Muscle of leg (tissue), 3 donors: ENCODE measurements at regions not wholly inside any gene's neighbourhood (a gene's known extent, or its start where the extent isn't known, plus 50 kb on each side); places are given as distances from the start of the nearest gene placed in this dataset.
A peak's percentile ranks its signal among the peaks of the same experiment; 100 is the strongest.

Experiments
- DNase-seq: peaks from one replicate; pipeline ENCODE4 v3.0.0; 2013
- H3K27ac ChIP-seq: one replicate; pipeline ENCODE4 v1.5.1; 2013; ENCODE audit warnings: mild to moderate bottlenecking, low read length, control low read depth
- H3K27me3 ChIP-seq: one replicate; pipeline ENCODE4 v1.6.1; 2013; ENCODE audit warnings: low read length; ENCODE audit not compliant: control insufficient read depth, insufficient read depth
- H3K36me3 ChIP-seq: one replicate; pipeline ENCODE4 v1.6.1; 2013; ENCODE audit warnings: low read length; ENCODE audit not compliant: control insufficient read depth, insufficient read depth
- H3K4me1 ChIP-seq: one replicate; pipeline ENCODE4 v1.6.1; 2013; ENCODE audit warnings: low read length; ENCODE audit not compliant: control insufficient read depth, insufficient read depth
- H3K4me3 ChIP-seq: one replicate; pipeline ENCODE4 v1.5.1; 2013; ENCODE audit warnings: low read length, control low read depth
- H3K9me3 ChIP-seq: replicated peaks from 2 replicates; pipeline ENCODE4 v1.6.1; 2013; ENCODE audit warnings: low read depth, low read length; ENCODE audit not compliant: control insufficient read depth
- WGBS: methylation state at CpG from one replicate; pipeline ENCODE4 v1.1.5; 2013; ENCODE audit warnings: missing lambda C conversion rate; ENCODE audit not compliant: insufficient coverage; 5-methylcytosine and 5-hydroxymethylcytosine counted together

GRCh38 chr10:78448470-78448869 lies 414.8 kb downstream of the RPS24 start:
- WGBS: 60% methylated on average over 2 of the region's 4 CpGs
- no peaks in the 10 kb centered on the region for H3K36me3 ChIP-seq
- no peak overlapping the region for H3K27ac ChIP-seq
- H3K4me3 ChIP-seq: no peak overlapping the region
- peaks cover 7% of the 10 kb centered on the region for H3K27me3 ChIP-seq
- H3K9me3 ChIP-seq: no peaks in the 10 kb centered on the region
- no peak for DNase-seq
- H3K4me1 ChIP-seq: peaks cover 18% of the 10 kb centered on the region

- no peak overlapping the region for H3K27ac ChIP-seq
- H3K27me3 ChIP-seq: peaks cover 7% of the 10 kb centered on the region
- H3K4me1 ChIP-seq: peaks cover 14% of the 10 kb centered on the region
- no peaks in the 10 kb centered on the region for H3K9me3 ChIP-seq
- H3K36me3 ChIP-seq: no peaks in the 10 kb centered on the region
- no peak overlapping the region for H3K4me3 ChIP-seq
- 89% methylated on average over 2 of the region's 2 CpGs for WGBS
- DNase-seq: no peak
These were observed 415.3 kb downstream of the RPS24 start for GRCh38 chr10:78448994-78449418.

- WGBS: 77% methylated on average over 2 of the region's 4 CpGs
- Histone ChIP-seq H3K9me3 (no peaks in the 10 kb centered on the region), H3K36me3 (no peaks in the 10 kb centered on the region), H3K4me3 (no peak overlapping the region), H3K4me1 (peaks cover 14% of the 10 kb centered on the region), H3K27ac (no peak overlapping the region), H3K27me3 (peaks cover 7% of the 10 kb centered on the region)
- DNase-seq: no peak
These were observed 415.9 kb downstream of the RPS24 start for GRCh38 chr10:78449554-78449953.

- Histone ChIP-seq H3K9me3 (no peaks in the 10 kb centered on the region), H3K4me1 (peaks cover 14% of the 10 kb centered on the region), H3K27ac (no peak overlapping the region), H3K4me3 (no peak overlapping the region), H3K36me3 (no peaks in the 10 kb centered on the region), H3K27me3 (peaks cover 9% of the 10 kb centered on the region)
- WGBS: no CpG with 5 or more reads among the region's 3 CpGs
- no peak for DNase-seq
These were observed 416.6 kb downstream of the RPS24 start for GRCh38 chr10:78450239-78450638.

- no peak overlapping the region for H3K27ac ChIP-seq
- no peak for DNase-seq
- peaks cover 14% of the 10 kb centered on the region for H3K4me1 ChIP-seq
- H3K36me3 ChIP-seq: no peaks in the 10 kb centered on the region
- no peak overlapping the region for H3K4me3 ChIP-seq
- no peaks in the 10 kb centered on the region for H3K9me3 ChIP-seq
- 90% methylated on average over 5 of the region's 6 CpGs for WGBS
- H3K27me3 ChIP-seq: peaks cover 10% of the 10 kb centered on the region
These were observed 417.3 kb downstream of the RPS24 start for GRCh38 chr10:78450807-78451485.

- Histone ChIP-seq H3K9me3 (no peaks in the 10 kb centered on the region), H3K27me3 (peaks cover 8% of the 10 kb centered on the region), H3K4me1 (peaks cover 14% of the 10 kb centered on the region), H3K27ac (no peak overlapping the region), H3K36me3 (no peaks in the 10 kb centered on the region), H3K4me3 (no peak overlapping the region)
- WGBS: 15% methylated on average over 9 of the region's 10 CpGs
- peak; percentile 57 for DNase-seq
These were observed 417.9 kb downstream of the RPS24 start for GRCh38 chr10:78451592-78451991.

- WGBS: 71% methylated on average over 2 of the region's 7 CpGs
- Histone ChIP-seq H3K27ac (no peak overlapping the region), H3K9me3 (no peaks in the 10 kb centered on the region), H3K27me3 (peaks cover 8% of the 10 kb centered on the region), H3K4me1 (peaks cover 11% of the 10 kb centered on the region), H3K36me3 (no peaks in the 10 kb centered on the region), H3K4me3 (no peak overlapping the region)
- no peak for DNase-seq
These were observed 420.5 kb downstream of the RPS24 start for GRCh38 chr10:78454123-78454645.

GRCh38 chr10:78455236-78455635 lies 421.6 kb downstream of the RPS24 start:
- Histone ChIP-seq H3K27ac (no peak overlapping the region), H3K9me3 (no peaks in the 10 kb centered on the region), H3K36me3 (no peaks in the 10 kb centered on the region), H3K4me1 (peaks cover 11% of the 10 kb centered on the region), H3K27me3 (peaks cover 6% of the 10 kb centered on the region), H3K4me3 (no peak overlapping the region)
- no peak for DNase-seq
- WGBS: 60% methylated on average over 1 of the region's 8 CpGs

- Histone ChIP-seq H3K4me1 (peaks cover 11% of the 10 kb centered on the region), H3K4me3 (no peak overlapping the region), H3K27me3 (peaks cover 6% of the 10 kb centered on the region), H3K36me3 (no peaks in the 10 kb centered on the region), H3K27ac (no peak overlapping the region), H3K9me3 (no peaks in the 10 kb centered on the region)
- WGBS: 74% methylated on average over 4 of the region's 9 CpGs
- no peak for DNase-seq
These were observed 422.1 kb downstream of the RPS24 start for GRCh38 chr10:78455811-78456210.

GRCh38 chr10:78456649-78457400 lies 423.2 kb downstream of the RPS24 start:
- Histone ChIP-seq H3K36me3 (no peaks in the 10 kb centered on the region), H3K27me3 (peaks cover 2% of the 10 kb centered on the region), H3K27ac (no peak overlapping the region), H3K4me1 (peaks cover 3% of the 10 kb centered on the region), H3K4me3 (no peak overlapping the region), H3K9me3 (no peaks in the 10 kb centered on the region)
- DNase-seq: peak; percentile 48
- WGBS: 47% methylated on average over 10 of the region's 13 CpGs
